ENCODE measurements at regions not wholly inside any gene's neighbourhood (a gene's known extent, or its start where the extent isn't known, plus 50 kb on each side); places are given as distances from the start of the nearest gene placed in this dataset.
"Not testable (repeated sequence)": the region's sequence is repeated elsewhere in the genome, so short reads cannot be mapped to it uniquely, and the experiment has no call there.

GRCh38 chr4:10806953-10807645 is 122.5 kb upstream of the CLNK start:
- DNase-seq = no peak

GRCh38 chr4:10803713-10804343 is 119.3 kb upstream of the CLNK start:
- no peak for DNase-seq

GRCh38 chr4:10787365-10787764 is 102.8 kb upstream of the CLNK start:
- DNase-seq = no peak

GRCh38 chr4:10784621-10785020 is 100.1 kb upstream of the CLNK start:
- no peak for DNase-seq

GRCh38 chr4:10783351-10783750 is 98.8 kb upstream of the CLNK start:
- no peak for DNase-seq

GRCh38 chr4:10781805-10782204 is 97.2 kb upstream of the CLNK start:
- no peak for DNase-seq

- DNase-seq = not testable (repeated sequence)
Measured at GRCh38 chr4:10780803-10781202, 96.2 kb upstream of the CLNK start.

GRCh38 chr4:10775132-10775531 is 90.6 kb upstream of the CLNK start:
- DNase-seq = not testable (repeated sequence)

GRCh38 chr4:10773656-10774055 is 89.1 kb upstream of the CLNK start:
- DNase-seq = no peak

- DNase-seq = no peak
Measured at GRCh38 chr4:10773010-10773409, 88.4 kb upstream of the CLNK start.

GRCh38 chr4:10765386-10765785 is 80.8 kb upstream of the CLNK start:
- DNase-seq = no peak

GRCh38 chr4:10762561-10762960 is 78.0 kb upstream of the CLNK start:
- DNase-seq = no peak

GRCh38 chr4:10761903-10762302 is 77.3 kb upstream of the CLNK start:
- DNase-seq = no peak

GRCh38 chr4:10760086-10760485 is 75.5 kb upstream of the CLNK start:
- DNase-seq = no peak

GRCh38 chr4:10758906-10759305 is 74.3 kb upstream of the CLNK start:
- no peak for DNase-seq

- DNase-seq = no peak
Measured at GRCh38 chr4:10753856-10754402, 69.4 kb upstream of the CLNK start.

GRCh38 chr4:10753336-10753735 is 68.8 kb upstream of the CLNK start:
- DNase-seq = no peak

GRCh38 chr4:10750714-10751113 is 66.1 kb upstream of the CLNK start:
- DNase-seq = no peak

- DNase-seq = no peak
Measured at GRCh38 chr4:10747186-10747585, 62.6 kb upstream of the CLNK start.

GRCh38 chr4:10746371-10747171 is 62.0 kb upstream of the CLNK start:
- no peak for DNase-seq

GRCh38 chr4:10743357-10743756 is 58.8 kb upstream of the CLNK start:
- DNase-seq = no peak

- DNase-seq = no peak
Measured at GRCh38 chr4:10741961-10742699, 57.6 kb upstream of the CLNK start.

Data from CD4-positive, alpha-beta T cell treated with Interferon gamma for 1 hour (primary cell).